Germinal center (tissue), 1 donor: ENCODE measurements at regions not wholly inside any gene's neighbourhood (a gene's known extent, or its start where the extent isn't known, plus 50 kb on each side); places are given as distances from the start of the nearest gene placed in this dataset.

Experiments used
- DNase-seq: peaks from one replicate; pipeline ENCODE4 v3.0.0; 2012; ENCODE audit warnings: mixed read lengths, low spot score

- no peak for DNase-seq
These were observed 206.8 kb upstream of the SP4 start for GRCh38 chr7:21221130-21221529.

DNA sequence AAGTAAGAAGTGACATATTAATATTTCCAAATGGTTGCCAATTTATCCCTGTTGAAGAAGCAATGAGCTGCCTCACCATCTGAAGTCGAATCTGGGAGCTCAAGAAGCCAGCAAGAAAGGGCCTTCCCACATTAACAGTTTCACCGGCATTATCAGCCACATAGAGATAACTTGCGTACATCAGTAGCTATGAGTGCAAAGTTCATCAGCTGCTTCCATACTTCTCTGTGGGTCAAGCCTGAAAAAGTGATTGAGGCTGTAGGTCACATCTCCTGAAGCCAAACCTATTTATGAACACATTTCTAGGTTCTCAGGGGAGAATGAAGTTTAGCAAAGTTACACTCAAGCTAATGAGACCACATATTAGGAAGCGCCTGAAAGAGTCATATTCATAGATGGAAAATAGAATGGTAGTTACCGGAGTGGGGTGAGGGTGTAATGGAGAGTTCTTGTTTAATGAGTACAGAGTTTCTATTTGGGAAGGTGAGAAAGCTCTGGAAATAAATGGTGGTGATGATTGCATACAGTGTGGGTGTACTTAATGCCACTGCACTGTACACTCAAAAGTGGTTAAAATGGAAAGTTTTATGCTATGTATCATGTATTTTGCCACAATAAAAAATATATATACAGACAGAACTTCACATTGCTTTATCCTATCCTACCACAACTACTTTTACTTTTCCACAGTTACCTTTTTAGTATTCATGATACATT lies 189.3 kb upstream of the SP4 start:
- no peak for DNase-seq

DNA sequence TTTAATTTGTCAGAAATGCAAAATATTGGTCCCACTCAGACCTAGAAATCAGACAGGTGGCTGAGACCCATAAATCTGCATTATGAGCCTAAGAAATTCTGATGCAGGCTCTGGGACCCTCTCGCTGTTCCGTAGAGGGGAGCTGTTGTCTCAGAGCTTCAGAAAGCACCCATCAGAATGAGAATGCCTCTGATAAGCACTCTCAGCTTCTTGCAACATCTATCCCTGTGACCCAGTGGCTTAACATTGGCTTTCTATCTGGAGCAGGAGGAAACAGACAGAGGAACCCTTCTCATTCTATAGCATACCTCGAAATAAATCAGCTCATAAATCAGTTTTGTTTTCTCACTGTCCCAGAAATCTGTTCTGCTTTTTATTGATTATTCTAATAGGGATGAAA lies 184.6 kb upstream of the SP4 start:
- DNase-seq: no peak

GRCh38 chr7:21251151-21251800 lies 176.6 kb upstream of the SP4 start:
- no peak for DNase-seq

DNA sequence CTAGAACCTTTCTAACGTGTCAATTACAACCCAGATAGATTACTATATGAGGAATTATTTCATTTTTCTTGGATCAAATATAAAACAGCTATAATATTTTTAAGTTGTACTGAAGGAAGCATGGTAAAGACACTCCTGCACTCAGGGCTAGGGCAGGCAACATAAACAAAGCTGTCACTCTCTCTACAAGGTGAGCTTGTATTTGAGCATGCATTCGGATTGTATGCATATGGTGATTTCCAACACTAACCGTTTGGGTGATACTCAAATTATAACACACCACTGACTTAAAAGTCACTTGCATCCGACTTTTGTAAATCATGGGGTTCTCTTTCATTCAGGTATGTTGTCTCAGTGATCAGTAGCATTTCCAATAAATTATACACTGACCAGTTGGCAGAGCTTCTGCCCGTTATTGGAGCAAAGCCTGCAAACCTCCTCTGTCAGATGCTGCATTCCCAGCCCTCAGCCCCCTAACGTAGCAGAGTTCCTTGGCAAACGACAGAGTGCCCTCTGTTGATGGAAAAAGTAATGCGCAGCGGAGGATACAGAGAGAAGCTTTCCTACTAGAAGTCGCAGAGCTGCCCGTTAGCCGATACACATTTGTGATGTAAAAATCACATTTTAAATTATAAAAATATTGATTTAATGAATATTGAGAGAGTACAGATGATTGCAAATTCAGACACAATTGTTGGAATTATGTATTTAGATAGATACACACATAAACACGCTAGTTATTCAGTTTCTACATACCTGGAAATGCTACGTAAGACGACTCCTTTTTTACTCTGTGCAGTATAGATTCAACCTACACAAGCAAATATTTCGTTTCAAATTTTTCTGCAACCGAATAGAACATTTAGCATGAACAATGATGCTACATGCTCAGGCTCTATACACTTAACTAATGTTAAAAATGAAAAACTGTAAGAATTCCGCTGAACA lies 173.9 kb upstream of the SP4 start:
- no peak for DNase-seq

DNA sequence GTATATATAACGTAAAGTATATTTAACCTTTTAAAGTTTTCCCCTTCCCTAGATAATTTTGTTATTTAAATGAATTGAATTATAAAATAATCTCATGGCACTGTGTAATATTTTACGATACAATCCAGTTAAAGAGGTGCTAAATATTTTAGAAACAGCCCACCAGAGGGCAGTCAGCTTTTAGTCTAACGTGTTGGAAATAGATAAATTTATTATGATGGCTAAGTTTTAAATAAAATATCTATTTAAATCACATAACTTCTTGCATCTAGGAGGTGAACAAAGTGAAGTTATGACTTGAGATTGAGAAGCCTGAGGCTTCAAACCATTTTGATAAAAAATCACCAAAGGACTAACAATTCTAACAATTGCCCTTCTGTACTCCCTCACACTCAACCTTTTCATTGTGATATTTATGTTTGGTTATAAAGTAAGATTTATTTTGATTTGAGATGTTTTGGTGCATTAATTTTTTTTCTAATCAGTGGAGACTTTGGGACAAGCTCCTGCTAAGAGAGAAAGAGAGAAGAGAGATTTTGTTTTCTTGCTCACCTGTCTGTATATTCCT lies 171.5 kb upstream of the SP4 start:
- DNase-seq: no peak

- no peak for DNase-seq
These were observed 166.9 kb upstream of the SP4 start for GRCh38 chr7:21260939-21261338.

DNA sequence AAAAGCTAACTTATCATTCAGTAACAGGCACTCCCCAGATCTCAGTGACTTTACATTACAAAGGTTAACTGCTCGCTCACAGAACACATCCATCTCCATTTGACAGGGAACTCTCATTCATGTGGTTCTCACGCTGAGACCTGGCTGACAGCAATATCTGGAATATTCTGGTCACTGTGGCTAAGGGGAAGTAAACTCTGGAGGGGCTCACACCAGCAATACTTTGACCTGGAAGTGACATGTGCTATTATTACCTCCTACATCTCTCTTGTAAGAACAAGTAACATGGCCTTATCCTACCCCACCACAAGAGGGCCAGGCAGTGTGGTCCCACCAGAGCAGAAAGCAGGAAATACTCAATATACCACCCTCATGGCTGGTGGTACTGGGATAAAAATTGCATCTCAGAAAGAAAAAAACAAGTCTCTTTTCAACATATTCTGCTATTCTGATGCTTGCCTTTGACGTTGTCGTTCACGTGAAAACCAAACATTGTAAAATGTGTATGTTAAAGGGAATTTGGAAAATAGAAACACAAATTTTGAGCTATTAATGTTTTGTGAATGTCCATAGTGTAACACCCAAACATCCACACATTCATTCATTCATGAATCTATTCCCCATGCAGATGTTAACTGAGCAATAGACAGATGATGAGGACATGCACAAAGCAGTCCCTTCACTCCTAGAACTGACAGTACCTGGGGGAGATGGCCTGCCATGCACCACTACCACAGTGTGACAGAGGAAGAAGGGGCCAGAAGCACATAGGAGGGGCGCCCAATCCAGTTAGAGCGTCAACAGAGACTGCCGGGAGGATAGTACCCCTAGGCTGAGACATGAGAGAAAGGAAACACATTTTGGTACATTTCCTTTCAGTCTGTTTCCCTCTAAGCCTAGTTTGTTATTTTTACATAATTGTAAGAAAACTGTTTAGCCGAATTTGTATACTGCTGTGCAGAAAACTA lies 166.0 kb upstream of the SP4 start:
- DNase-seq: peak; percentile 25

DNA sequence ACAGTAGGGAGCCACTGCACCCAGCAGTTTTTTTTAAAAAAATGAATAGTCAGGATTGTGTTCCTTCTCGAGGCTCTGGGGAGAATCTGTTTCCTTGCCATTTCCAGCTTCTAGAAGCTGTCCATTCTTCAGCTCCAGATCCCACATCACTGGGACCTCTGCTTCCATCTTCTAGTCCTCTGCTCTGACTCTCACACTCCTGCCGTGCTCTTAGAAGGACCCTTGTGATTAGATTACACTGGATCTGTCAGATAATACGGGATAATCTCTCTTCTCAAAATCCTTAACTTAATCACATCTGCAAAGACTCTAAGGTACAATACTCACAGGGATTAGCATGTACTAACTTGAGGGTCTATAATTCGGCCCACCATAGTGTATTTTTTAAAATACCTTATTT lies 158.9 kb upstream of the SP4 start:
- no peak for DNase-seq

DNA sequence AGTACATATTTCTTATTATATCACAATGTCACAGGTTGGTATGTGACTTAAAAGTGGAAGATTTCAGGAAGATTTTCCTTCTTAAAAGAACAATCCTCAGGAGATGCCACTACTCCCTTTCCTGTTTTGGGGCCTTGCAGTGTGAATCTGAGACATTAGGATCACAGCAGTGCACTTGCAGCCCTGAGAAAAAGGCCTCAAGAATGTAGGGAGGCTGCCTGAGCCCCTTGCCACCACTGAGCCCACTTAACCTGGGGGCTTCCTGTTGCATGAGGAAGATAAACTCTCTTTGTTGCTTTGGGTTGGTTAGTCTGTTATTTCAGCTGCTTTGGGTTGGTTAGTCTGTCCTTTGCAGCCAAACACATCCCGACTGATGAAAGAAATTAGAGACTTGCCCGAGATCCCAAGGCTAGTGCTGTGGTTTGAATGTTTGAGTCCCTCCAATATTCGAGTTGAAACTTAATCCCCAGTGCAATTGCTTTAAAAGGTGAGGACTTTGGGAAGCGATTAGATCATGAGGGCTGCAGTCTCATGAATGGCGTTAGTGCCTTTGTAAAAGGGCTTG lies 151.3 kb upstream of the SP4 start:
- DNase-seq: no peak

DNA sequence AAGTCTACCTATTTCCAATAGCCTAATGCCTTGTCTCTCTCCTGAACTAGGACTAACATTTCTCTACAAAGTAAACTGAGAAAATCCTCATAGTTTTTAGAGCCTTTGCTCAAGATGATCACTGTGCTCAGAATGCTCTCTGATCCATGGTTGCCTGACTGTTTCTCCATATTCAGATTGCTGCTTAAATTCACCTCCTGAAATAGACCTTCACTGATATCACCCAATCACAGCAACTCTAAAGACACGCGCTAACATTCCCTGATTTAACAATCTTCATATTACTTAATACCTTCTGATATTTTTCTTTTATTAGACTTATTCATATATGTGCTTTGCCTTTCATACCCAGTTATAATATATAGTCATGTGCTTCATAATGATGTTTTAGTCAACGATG lies 148.9 kb upstream of the SP4 start:
- no peak for DNase-seq

DNA sequence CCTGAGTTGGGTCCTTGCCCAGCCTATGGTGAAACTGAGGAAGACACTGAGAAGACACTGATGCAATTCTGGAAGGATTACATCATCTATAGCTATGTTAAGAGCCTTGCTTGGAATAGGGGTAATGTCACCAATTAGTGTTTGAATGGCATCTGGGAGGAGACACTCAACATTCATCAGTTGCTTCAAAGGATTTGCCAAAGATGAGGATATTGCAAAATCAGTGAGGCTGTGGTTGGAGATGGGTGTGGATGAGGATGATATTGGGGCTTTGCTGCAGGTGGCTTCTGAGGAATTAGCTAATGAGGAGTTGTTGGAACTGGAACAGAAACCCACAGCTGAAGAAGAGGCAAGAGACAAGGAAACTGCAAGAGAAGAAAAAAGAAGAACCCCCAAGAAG lies 146.7 kb upstream of the SP4 start:
- no peak for DNase-seq

DNA sequence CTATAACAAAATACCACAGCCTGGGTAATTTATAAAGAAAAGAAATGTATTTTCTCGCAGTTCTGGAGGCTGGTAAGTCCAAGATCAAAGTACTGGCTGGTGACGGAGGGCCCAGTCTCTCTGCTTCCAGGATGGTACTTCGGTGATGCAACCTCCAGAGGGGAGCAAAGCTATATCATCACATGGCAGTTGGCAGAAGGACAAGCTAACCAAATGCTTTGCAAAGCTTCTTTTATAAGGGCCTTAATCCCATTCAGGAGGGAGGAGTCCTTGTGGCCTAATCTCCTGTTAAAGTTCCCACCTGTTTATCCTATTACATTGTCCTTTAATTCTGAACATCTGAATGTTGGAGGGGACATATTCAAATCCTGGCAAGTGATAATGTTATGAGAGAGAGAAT lies 134.1 kb upstream of the SP4 start:
- no peak for DNase-seq

- DNase-seq: no peak
These were observed 128.1 kb upstream of the SP4 start for GRCh38 chr7:21299766-21300165.

- peak; percentile 8 for DNase-seq
These were observed 127.2 kb upstream of the SP4 start for GRCh38 chr7:21300692-21301091.

- no peak for DNase-seq
These were observed 123.0 kb upstream of the SP4 start for GRCh38 chr7:21304808-21305375.

DNA sequence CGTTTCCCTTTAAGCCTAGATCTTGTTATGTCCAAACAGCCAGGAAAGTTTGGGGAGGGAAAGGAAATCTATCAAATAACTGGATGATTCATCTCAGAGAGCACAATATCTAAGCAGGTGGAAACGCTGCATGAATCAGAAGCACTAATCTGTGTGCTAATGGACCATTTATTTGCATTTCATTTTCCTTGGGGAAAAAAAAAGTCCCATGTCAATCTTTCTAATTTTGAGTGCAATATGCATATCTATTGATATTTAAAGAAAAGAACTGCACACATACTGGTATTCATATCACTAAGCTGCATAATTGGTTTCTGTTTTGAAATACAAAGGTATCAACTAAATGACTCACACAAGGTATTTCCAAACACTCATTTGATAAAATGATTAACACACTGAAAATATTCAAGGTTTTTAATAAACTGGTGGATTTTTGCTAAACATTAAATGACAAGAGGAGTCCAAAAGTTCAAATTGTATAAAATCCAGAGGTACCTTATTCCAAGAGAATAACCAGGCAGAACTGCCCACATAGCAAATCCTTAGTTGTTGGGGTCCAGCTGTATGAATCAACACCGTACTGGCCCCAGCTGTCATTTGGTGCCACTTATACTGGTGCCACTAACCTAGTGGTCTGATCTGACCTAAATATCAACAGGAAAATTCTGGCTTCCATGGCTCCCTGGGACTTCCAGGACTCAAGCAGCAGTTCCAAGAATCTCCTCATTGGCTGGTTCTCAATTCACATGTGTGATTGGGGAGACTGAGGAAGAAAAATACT lies 122.2 kb upstream of the SP4 start:
- DNase-seq: no peak

- DNase-seq: no peak
These were observed 112.9 kb upstream of the SP4 start for GRCh38 chr7:21314954-21315353.

DNA sequence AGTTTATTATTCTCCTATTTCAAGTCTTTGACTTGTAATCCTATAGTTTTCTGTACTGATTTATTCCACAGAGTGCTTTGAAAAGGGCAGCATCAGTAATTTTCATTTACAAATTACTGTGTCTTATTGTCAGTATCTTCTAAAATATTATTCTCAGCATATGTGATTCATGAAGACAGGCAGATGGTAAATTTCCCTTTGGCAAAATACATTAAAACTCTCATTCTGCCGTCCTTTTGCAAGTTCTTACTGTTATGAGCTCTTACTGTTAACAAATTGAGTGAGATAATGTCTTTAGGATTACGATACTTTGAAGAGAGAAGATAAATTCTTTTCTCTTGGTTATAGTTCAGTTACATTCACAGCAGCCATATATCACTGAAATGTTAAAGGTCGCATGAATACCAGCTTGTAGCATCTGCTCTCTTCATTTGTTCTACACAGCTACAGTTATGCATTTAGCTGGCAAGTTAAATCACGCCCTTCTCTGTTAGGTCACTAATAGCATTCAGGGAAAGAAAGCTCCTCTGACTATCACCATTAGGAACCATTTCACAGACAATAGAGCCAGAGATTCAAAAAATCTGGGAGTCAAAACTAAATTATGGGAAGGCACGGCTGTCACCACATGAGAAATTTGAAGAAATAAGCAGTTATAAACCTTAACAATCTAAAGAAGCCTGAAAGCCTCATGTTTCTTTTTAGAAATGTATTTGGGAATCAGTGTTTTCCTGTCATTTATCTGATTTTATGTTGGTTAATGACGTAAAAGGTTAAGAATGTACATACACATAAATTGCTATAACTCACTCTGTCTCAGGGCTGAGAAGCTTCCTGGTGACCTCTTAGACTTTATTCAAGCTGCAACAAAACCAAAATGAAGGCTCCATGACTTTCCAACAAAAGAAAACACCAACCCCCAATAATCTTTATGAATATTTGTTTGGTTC lies 109.6 kb upstream of the SP4 start:
- no peak for DNase-seq
